Middle frontal gyrus (tissue), 1 donor: ENCODE measurements at regions not wholly inside any gene's neighbourhood (a gene's known extent, or its start where the extent isn't known, plus 50 kb on each side); places are given as distances from the start of the nearest gene placed in this dataset.
"Not testable (repeated sequence)": the region's sequence is repeated elsewhere in the genome, so short reads cannot be mapped to it uniquely, and the experiment has no call there.

ENCODE experiments used
- DNase-seq: peaks from one replicate; pipeline ENCODE4 v3.0.0-alpha.2; 2015; ENCODE audit warnings: low spot score; ENCODE audit errors: extremely low spot score

DNA sequence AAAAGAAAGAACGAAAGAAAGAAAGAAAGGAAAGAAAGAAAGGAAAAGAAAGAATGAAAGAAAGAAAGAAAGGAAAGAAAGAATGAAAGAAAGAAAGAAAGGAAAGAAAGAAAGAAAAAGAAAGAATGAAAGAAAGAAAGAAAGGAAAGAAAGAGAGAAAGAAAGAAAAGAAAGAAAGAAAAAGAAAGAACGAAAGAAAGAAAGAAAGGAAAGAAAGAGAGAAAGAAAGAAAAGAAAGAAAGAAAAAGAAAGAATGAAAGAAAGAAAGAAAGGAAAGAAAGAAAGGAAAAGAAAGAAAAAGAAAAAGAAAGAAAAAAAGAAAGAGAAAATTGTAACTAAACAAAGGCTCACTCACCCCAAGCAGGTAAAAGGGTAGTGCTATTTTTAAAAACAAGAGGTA lies 160.7 kb upstream of the TRPM3 start:
- not testable (repeated sequence) for DNase-seq

DNA sequence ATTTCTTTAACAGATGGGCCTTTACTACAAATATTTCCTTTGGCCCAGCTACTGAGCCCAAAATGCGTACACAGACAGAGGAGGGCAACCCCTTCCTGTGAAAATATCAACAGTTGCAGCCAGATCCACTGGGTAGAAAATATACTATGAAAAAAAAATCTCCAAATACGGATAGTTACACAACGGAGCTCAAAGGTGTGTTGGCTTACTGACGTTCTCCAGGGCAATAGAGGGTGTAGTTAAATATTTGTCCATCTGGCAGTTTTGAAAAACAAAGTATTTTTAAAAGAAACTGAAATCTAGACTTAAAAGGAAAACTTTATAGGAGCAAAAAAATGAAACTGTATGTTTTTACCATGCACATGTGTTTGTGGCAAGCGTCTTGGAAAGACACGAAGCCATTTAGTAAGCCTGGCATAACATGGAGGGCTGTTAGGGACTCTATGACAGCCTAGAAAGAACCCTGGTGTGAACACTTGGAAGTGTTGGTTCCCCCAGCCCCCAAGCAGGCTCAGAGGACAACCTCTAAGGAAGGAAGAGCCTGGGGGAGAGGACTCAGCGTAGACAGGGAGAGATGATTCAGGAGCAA lies 157.8 kb upstream of the TRPM3 start:
- no peak for DNase-seq

DNA sequence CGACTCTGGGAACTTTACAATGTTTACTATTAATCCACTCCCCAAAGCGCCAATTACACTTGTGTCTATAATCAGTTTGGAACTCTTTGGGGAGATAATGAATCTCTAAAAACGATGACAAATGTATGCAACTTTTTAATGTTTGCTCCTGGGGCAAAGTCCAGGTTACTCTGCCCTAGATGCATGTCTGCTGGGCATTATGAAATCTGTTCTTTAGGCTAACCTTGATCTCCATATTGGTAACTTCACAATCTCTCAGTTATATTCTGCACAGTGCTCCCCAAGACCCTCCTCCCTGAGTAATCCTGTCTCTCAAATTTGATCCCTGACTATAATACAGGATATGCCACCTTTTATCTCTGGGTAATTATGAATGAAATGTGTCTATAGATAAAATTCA lies 152.2 kb upstream of the TRPM3 start:
- no peak for DNase-seq

DNA sequence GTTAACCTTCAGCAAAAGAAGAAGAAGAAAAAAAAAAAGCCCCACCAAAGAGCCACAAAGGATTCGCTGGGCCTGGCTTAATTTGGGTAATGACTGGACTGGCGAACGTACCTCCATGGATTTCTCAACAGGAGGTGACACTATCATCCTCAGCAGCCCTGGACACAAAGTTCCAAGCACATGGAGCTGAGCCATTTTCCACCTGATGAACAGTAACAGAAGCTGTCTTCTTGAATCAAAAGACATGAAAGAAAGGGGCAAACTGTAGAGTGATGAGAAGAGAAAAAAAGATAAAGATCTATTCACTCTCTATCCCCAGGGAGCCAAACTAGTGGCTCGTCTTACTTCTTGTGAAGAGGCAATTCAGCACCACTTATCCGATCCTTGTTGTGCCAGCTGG lies 150.2 kb upstream of the TRPM3 start:
- no peak for DNase-seq

DNA sequence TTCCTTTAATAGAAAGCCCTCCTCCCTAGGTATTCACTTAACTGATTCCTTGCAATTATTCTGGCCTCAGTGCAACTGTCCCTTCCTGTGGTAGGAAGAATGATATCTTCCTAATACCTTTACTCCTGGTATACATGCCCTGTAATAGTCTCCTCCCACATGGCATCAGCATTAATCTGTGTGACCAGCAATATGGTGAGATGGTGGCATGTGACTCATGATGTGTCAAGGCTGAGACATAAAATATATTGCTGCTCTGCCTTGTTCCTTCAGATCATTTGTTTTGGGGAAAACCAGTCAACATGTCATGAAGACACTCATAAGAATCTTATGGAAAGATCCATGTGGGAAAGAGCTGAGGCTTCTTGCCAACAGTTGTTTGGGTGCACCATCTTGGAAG lies 149.1 kb upstream of the TRPM3 start:
- DNase-seq: no peak

DNA sequence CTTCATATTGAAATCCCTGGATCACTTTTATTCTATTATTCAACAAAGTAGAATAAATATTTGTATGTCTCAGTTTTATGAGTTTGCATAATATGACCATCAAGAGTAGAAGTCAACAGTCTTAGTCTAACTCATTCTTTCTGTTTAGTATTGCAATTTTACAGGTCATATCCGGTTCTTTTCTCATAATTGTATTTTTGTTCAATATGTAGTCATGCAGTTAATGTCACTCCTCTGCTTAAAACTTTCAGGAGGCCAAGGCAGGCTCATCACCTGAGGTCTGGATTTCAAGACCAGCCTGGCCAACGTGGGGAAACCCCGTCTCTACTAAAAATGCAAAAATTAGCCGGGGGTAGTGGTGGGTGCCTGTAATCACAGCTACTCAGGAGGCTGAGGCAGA lies 148.4 kb upstream of the TRPM3 start:
- no peak for DNase-seq

DNA sequence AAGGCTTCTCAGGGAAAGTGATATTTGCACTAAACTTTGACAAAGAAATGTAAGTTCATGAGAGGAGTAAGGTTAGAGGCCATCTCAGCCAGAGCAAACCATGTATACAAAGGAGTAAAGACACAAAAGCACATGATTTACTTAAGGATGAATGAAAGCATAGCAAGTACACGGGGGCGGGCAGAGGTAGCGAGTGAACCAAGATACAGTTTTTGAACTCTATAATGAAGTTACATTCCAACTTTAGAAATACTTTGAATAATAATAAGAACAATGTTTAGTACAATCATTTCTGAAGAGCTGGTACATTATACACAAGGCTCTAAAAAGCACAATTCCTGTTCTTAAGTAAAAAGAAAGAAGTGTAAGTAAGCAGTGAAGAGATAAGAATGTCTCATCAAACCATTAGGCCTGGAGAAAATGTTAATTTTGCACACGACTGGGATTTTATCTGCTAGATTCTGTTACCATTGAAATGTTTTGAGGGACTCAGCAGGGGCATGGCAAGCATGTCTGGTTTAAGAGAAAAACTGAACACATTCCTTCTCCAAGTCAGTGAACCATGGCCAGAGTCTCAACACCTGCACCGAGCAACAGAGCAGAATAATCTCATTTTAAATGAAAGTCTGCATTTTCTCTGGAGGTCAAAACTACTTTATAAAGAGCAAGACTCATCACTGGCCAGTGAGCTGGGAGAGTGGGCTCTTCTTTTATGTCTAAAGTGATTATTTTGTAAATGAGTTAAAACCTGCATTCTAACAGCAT lies 147.6 kb upstream of the TRPM3 start:
- DNase-seq: no peak

DNA sequence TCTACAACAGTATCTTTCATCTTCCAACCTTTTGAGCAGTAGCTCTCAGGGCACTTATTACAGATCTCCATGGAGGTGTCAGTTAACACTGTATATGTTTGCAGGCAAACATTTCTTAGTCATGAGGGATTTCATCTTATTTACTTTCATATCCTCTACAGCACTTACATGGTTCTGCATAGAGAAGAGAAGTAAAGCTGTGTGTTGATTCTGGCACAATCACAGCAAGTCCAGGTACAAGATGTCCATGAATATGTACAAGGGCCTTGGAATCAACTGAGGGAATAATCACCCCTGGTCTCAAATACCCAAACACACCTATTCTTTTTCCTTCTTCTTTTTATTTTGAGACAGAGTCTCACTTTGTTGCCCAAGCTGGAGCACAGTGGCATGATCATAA lies 142.0 kb upstream of the TRPM3 start:
- DNase-seq: no peak

DNA sequence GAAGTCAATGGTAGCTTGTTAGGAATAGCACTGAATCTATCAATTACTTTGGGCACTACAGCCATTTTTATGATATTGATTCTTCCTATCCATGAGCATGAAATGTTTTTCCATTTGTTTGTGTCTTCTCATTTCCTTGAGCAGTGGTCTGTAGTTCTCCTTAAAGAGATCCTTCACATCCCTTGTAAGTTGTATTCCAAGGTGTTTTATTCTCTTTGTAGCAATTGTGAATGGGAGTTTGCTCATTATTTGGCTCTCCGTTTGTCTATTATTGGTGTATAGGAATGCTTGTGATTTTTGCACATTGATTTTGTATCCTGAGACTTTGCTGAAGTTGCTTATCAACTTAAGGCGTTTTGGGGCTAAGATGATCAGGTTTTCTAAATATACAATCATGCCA lies 139.0 kb upstream of the TRPM3 start:
- not testable (repeated sequence) for DNase-seq

DNA sequence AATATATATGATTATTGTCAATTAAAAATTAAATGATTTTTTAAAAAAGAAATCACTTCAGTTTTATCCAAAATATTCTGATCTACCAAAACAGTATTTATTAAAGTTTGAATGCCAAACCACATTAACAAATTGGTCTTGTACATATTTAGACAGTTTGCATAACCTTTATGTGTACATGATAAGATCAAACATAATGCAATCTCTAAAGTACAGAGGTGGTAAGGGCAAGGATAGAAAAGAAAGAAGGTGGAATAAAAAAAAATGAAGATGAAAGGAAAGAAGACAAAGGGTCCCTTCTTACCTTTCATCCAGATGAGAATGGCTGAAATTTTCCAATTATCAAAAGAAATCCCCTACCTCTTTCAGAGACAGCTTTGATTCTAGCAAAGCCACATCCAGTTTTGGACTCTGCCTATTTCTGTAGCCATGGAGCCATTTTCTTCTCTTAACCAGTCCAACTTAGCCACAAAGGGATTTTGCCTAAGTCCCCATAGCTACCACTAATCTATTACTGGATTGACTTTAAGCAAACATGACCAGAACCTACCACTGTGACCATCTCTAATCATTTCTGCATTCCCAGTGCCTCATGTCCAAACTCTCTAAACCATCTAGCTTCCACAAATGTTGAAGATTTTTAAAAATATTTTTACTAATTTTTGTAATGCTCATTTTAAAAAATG lies 133.3 kb upstream of the TRPM3 start:
- no peak for DNase-seq

DNA sequence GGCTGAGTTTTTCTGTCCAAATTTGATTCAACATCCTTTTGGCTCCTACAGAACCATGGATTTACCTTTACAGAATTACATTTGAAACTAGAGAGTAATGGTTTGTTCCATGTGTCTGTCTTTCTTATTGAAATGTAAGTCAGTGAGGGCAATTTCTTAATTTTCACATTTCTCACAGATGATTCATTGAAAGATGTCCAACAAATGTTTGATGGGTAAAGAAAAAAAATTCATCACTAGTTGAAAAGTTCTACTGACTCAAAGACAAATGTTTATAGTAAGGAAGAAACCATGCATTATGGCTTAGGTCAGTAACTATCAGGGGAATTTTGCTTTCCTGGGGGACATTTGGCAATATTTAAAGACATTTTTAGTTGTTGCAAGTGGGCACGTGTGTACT lies 131.6 kb upstream of the TRPM3 start:
- no peak for DNase-seq

DNA sequence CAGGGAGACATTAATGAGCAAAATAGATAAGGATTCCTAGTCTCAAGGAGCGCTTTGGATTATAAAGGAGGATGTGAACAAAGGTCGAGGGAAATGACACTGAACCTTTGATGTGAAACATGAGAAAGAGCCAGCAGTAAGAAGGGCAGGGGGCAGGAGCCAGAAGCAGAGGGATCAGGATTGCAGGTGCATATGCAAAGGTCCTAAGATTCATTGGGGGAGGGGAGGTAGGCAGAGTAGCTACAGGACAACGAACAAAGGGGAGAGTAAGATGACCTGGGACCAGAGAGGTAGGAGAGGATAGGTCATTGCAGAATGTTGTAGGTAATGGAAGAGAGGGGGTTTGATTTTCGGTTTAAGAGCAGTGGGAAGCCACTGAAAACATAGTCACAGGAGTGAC lies 129.2 kb upstream of the TRPM3 start:
- DNase-seq: no peak

DNA sequence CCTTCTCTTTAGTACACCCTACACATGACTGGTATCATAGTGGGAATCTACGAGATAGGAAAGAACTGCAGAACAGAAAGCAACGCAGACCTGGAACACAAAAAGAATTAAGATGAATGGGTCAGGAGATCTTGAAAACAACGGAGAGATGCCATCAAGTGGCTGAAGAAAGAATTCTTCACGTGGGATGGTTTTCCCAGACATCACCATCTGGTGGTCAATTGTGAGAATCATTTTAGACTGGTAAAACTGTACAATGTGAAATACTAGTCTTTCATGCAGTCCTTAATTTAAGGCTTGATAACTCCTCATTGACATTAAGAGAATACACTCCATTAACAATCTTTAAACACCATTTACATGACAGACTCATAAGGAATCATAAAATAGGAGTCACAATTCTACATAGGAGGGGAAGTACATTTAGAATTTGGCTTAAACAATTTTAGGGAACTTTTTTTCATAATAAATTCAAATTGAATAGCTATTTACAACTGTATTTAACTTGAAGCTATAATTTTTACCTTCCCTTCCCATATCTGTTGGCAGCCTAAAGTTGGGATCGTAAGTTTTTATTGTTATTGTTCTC lies 128.4 kb upstream of the TRPM3 start:
- peak; percentile 63 for DNase-seq

DNA sequence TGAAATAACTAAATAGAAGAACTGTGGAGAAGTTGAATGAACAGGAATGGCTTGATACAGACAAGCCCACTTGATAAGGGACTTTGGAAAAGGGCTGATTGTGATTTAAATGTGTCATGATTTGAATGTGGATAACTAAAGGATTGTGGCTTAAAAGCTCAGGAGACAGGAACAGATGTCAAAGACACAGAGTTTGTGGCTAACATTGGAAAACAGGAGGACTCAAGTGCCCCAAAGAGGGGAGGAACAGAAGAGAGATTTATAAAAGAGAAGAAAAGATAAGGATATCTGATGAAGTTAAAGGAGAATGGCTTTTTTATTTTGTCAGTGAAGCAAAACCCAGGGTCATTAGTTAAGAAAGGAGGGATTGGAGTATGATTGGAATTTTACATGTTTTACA lies 124.2 kb upstream of the TRPM3 start:
- no peak for DNase-seq

DNA sequence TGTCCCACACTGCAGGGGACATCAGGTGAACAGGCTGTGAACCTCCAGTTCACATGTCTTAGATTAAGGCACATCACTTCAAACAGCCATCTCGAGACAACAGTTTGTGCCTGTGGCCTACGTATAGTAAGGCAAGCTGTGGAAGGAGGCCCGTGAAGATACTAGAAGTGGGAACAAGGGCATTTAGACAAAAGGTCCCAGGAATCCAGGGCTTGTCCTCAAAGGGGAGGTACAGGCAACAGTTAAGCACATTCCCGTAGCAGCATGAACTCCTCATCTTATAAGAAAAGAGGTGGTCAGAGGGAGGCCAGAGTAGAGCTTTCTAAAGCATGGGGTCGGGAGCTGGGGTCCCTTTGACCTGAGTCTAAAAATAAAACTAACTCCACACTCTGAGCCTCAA lies 122.5 kb upstream of the TRPM3 start:
- no peak for DNase-seq

DNA sequence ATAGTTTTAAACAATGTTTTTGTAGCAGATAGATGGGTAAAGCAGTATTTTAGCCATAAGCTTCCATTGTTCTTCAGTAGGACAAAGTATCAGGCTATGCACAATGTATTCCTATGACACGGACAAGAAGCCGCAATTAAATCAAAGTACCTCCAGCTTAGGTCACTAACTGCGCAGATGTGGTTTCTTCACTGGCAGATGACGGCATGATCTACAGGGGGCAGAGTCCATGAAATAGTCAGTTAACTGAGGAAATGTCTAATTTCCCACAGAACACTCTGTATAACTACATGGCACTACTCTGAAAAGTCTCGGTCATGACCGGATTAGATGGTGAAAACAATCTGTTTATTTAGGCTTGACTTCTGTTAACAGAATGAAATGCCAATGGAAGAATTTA lies 120.7 kb upstream of the TRPM3 start:
- no peak for DNase-seq

DNA sequence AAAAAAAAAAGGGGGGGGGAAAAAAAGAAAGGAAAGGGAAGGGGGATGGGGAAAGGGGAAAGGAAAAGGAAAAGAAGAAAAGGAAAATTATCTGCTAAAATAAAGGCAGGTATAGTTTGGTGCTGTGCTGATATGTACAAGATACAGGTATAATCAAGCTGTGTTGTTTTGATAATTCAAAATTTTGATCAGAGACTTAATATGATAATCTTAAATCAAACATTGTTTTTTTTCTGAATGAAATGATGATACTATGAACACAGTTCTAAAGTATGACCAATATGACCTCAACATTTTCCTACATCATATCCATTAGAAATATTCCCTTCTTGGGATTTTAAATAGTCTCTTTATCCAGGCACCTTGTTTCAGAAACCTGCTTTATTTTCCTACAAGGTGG lies 115.6 kb upstream of the TRPM3 start:
- no peak for DNase-seq

DNA sequence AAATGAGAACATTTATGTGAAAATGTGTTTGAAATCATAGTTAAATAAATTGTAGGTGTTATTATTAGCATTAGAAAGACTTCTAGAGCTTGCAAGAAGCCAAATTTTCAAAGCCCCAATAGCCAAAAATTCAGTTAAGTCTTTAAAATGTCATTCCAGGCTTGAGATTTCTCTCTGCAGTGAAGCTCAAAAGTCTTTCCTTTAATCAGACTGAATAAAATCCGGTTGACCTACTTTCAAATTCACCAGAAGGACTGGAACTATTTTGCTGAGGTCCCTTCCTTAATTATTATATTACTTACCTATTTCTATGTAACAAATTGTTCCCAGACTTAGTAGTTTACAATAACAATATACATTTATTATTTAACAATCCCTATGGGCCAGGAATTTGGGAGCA lies 112.2 kb upstream of the TRPM3 start:
- DNase-seq: no peak

DNA sequence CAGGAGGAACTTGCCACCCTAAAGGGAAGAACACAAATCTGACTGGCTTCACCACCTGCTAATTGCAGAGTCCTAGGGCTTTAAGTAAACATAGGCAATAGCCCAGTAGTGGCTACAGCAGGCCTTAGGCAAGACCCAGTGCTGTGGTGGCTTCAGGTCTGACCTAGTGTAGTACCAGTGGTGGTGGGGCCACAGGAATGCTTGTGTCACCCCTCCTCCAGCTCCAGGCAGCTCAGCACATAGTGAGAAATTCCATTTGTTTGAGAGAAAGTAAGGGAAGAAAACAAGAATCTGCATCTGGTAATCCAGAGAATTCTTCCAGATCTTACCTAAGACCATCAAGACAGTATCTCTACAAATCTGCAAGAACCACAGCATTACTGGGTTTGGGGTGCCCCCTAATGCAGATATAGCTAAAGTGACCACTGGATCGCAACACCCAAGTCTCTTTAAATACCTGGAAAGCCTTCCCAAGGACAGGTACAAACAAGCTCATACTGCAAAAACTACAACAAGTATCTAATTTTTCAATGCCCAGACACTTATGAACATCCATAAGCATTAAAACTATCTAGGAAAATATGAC lies 102.6 kb upstream of the TRPM3 start:
- DNase-seq: no peak

DNA sequence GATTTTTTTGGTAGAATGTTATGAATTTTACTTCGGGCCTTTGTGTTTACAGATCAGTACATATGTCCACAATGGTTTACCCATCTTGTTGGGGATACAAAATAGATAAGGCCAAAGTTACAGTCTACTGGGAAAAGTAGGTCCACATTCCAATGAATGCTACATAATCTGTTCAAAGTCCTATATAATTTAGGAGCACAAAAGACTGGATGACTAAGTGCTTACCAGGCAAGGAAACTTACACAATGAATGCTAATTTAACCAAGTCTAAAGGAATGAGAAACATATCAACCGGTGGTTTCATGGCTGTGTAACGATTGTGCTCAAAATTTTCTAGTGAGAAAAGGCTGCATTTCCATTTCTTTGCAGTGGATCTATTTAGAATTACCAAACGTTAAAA lies 97.4 kb upstream of the TRPM3 start:
- DNase-seq: no peak

DNA sequence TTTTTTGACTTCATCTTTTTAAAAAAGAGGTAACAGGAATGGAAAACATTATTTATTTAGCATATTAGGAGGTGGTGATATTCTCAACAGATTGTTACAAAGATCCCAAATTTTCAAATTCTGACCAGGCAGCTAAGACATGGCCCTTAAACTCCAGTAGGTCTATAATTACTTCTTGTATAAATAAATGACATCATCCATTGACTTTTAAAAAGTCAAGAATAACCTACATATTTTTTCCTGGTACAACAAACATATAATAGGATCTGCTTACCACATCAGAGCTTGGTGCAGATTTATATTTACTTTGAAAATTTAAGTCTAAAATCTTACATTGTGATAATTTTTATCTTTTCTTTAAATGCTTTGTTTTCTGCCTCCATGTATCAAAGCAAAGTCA lies 92.2 kb upstream of the TRPM3 start:
- no peak for DNase-seq

DNA sequence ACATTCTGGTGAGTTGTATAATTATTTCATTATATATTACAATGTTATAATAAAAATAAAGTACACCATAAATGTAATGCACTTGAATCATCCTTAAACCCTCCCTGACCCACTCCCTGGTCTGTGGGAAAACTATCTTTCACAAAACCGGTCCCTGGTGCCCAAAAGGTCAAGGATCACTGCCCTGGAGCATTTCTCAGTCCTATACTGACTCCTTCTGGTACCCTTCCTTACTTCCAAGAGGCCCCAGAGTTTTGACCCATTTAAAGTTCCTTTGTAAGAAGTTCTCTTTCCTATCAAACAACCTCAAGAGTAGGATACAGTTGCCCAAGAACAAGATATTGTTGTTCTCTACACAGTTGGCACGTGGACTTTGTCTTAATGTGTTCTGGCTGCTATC lies 88.9 kb upstream of the TRPM3 start:
- DNase-seq: no peak
